GM12892 (cell line): ENCODE measurements at regions not wholly inside any gene's neighbourhood (a gene's known extent, or its start where the extent isn't known, plus 50 kb on each side); places are given as distances from the start of the nearest gene placed in this dataset.

ENCODE experiments used
- POLR2A ChIP-seq: IDR thresholded peaks from 2 replicates; pipeline ENCODE4 v1.6.1; 2011; ENCODE audit warnings: low read depth, low read length, control low read depth
- POLR2AphosphoS5 ChIP-seq: IDR thresholded peaks from 2 replicates; pipeline ENCODE4 v1.6.1; 2011; ENCODE audit warnings: low read depth, low read length, control low read depth

- TF ChIP-seq POLR2A (no peak), POLR2AphosphoS5 (no peak)
Measured at GRCh38 chr2:142347751-142348150, 216.9 kb upstream of the LRP1B start.
